ENCODE measurements at regions not wholly inside any gene's neighbourhood (a gene's known extent, or its start where the extent isn't known, plus 50 kb on each side); places are given as distances from the start of the nearest gene placed in this dataset.

DNA sequence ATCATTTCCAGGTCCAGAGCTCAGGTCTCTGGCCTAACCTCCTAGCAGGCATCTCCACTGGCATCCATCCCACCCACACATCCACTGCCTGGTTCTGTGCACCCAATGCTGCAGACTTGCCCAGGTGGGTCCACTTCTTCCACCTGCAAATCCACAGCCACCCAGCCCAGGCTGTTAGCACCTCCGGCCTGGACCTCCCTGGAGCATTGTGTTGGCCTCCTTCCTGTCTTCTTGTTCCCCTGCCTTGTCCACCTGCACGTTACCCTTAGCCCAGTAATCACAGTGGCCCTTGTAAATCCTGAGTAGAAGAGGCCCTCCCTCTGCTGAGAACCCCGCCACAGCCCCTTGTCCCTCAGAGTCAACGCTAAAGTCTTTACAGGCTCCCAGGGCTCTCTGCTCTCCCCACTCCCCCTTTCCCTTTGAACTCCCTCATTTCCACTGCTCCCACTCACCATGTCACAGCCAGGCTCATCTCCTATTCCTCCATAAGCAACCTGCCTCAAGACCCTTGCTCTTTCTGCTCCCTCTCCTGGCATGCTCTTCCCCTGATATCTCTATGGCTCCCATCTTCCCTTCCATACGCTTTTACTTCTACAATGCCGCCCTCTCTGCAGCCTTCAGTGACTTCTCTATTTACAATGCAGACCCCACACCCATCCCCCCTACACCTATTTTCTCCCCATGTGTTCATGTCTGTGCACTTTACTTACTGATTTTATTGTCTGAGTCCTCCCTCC is 288.8 kb downstream of the FOXL1 start:
- TF ChIP-seq, protein P1, sequence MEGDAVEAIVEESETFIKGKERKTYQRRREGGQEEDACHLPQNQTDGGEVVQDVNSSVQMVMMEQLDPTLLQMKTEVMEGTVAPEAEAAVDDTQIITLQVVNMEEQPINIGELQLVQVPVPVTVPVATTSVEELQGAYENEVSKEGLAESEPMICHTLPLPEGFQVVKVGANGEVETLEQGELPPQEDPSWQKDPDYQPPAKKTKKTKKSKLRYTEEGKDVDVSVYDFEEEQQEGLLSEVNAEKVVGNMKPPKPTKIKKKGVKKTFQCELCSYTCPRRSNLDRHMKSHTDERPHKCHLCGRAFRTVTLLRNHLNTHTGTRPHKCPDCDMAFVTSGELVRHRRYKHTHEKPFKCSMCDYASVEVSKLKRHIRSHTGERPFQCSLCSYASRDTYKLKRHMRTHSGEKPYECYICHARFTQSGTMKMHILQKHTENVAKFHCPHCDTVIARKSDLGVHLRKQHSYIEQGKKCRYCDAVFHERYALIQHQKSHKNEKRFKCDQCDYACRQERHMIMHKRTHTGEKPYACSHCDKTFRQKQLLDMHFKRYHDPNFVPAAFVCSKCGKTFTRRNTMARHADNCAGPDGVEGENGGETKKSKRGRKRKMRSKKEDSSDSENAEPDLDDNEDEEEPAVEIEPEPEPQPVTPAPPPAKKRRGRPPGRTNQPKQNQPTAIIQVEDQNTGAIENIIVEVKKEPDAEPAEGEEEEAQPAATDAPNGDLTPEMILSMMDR (IDR thresholded peaks at IDR 0.05; ENCODE audit: insufficient read depth, low read length, poor library complexity, severe bottlenecking) = no peak
- Histone ChIP-seq H3K27me3 (replicated peaks; ENCODE audit: control insufficient read depth, insufficient read depth, low read length) (no peaks in the 10 kb centered on the region; the same call in 1 of the 2 replicates), H3K36me3 (ENCODE audit: control insufficient read depth, insufficient read depth, low read length) (no peaks in the 10 kb centered on the region), H3K4me3 (replicated peaks; ENCODE audit: low read depth, low read length) (no peak overlapping the region)
- DNase-seq (ENCODE audit: extremely low read depth, insufficient read length) = no peak

DNA sequence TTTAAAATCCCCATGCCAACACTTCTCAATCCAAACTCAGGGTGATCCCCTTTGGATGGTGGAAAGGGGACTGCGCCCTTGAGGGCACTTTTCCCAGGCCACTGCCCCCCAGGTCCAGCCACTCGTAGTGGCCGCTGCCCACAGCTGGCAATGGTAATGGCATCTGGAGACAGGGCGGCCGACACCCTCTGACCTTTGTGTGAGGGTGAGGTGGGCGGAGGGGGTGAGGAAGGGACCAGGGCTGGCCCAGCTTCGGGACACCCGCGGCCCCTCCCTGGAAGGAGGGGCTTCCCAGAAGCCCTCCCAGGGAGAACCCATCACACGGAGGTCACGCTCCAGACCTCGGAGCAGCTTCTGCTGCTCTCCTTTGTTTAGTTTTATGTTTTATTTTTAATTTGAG is 289.7 kb downstream of the FOXL1 start:
- TF ChIP-seq, protein P1 (IDR thresholded peaks at IDR 0.05; ENCODE audit: insufficient read depth, low read length, poor library complexity, severe bottlenecking) = no peak

DNA sequence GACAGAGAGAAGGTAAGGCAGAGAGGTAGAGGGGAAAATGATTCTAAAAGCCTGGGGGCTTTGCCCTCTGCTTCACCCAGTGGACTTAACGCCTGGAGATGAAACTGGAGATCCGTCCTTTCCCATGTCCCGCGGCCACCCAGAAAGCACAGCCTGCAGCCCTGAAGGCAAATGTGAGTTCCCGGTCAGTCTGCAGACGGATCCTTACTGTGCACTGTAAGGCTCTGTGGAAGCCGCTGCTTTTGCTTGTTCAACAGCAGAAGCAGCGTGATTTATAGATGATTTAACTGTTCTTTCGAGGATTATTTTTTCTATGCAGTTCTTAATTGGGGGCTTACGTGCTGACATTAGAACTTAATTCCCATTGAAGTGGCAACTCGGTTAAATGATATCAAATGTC is 290.4 kb downstream of the FOXL1 start:
- Histone ChIP-seq H3K27me3 (replicated peaks; ENCODE audit: control insufficient read depth, insufficient read depth, low read length) (no peaks in the 10 kb centered on the region; the same call in 1 of the 2 replicates), H3K4me3 (replicated peaks; ENCODE audit: low read depth, low read length) (no peak overlapping the region), H3K36me3 (ENCODE audit: control insufficient read depth, insufficient read depth, low read length) (no peaks in the 10 kb centered on the region)
- no peak for DNase-seq (ENCODE audit: extremely low read depth, insufficient read length)
- TF ChIP-seq, protein P1 (IDR thresholded peaks at IDR 0.05; ENCODE audit: insufficient read depth, low read length, poor library complexity, severe bottlenecking) = no peak

More for the DNA sequence above, 289.7 kb downstream of the FOXL1 start:
- DNase-seq (ENCODE audit: extremely low read depth, insufficient read length) = no peak
- H3K4me3 ChIP-seq (replicated peaks; ENCODE audit: low read depth, low read length) = no peak overlapping the region
- H3K27me3 ChIP-seq (replicated peaks; ENCODE audit: control insufficient read depth, insufficient read depth, low read length) = no peaks in the 10 kb centered on the region; the same call in 1 of the 2 replicates
- no peaks in the 10 kb centered on the region for H3K36me3 ChIP-seq (ENCODE audit: control insufficient read depth, insufficient read depth, low read length)

DNA sequence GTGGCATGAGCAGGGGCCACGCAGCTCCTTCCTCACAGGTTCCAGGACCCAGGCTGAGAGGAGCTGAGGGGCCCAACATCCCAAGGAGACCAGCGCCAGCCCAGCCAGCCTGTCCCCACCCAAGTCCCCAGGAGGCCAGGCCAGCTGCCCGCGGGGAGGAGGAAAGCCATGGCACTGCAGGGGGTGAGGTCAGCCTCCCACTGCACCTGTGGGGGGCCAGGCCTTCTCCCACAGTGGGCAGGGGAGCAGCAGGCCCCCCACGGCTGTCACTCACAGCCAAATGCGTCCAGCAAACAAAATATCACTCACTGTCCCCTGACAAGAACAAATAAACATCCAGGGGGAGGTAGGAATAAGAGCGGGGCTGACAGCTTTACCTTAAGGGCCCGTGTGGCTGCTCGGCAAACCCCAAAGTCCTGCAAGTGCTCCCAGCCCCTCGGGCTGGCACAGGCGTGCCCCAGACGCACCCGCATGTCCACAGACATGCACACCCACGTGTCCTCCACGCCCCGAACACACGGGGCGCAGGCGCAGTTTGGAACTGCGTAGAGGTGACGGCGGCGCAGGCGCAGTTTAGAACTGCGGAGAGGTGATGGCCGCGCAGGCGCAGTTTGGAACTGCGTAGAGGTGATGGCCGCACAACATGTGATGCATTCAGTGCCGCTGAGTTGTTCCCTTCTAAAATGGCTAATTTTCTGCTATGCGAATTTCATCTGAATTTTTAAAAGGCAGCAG is 291.1 kb downstream of the FOXL1 start:
- Histone ChIP-seq H3K27me3 (replicated peaks; ENCODE audit: control insufficient read depth, insufficient read depth, low read length) (no peaks in the 10 kb centered on the region; the same call in 1 of the 2 replicates), H3K4me3 (replicated peaks; ENCODE audit: low read depth, low read length) (no peak overlapping the region), H3K36me3 (ENCODE audit: control insufficient read depth, insufficient read depth, low read length) (no peaks in the 10 kb centered on the region)
- DNase-seq (ENCODE audit: extremely low read depth, insufficient read length) = no peak
- TF ChIP-seq, protein P1 (IDR thresholded peaks at IDR 0.05; ENCODE audit: insufficient read depth, low read length, poor library complexity, severe bottlenecking) = no peak

DNA sequence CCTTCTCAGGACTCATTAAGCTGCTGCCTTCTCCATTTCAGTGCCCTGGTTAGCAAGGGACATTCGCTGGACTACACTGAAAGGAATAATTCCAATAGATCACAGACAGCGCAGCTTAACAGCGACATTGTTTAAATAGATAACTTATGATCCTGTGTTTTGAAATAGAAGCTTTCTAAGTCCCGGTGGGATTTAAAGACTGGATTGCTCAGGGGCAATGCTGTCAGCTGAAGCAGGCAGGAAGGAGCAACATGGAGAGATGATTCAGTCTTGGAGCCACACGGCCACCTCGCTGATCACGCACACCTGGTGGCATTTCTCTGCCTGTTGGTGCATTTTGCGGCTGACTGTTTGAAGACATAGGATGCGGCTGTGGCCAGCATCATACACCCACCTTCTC is 292.0 kb downstream of the FOXL1 start:
- TF ChIP-seq, protein P1 (IDR thresholded peaks at IDR 0.05; ENCODE audit: insufficient read depth, low read length, poor library complexity, severe bottlenecking) = no peak
- no peak for DNase-seq (ENCODE audit: extremely low read depth, insufficient read length)
- Histone ChIP-seq H3K36me3 (ENCODE audit: control insufficient read depth, insufficient read depth, low read length) (no peaks in the 10 kb centered on the region), H3K4me3 (replicated peaks; ENCODE audit: low read depth, low read length) (no peak overlapping the region), H3K27me3 (replicated peaks; ENCODE audit: control insufficient read depth, insufficient read depth, low read length) (no peaks in the 10 kb centered on the region; the same call in 1 of the 2 replicates)

Measured in GM06990 (cell line).